ENCODE measurements at regions not wholly inside any gene's neighbourhood (a gene's known extent, or its start where the extent isn't known, plus 50 kb on each side); places are given as distances from the start of the nearest gene placed in this dataset.

DNA sequence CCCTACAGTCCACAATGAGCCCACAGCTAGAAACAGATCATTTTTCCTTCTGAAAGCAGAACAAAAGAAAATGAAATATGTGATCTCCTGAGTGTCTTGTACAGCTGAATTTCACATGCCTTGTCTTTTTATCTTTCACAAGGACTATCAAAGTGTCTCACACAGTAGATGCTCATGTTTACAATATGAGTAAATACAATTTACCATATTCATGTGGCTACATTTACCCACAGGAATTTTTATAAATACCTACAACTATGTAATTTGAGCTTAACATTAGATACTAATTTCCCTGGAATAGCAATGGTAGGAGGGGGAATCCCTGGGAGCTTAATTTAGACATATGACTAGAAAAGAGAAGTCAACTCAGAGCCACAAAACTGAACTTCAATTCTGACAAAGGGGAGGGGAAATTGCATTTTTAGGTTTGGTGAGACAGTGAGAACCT lies 186.2 kb downstream of the MACC1 start:
- H3K4me2 ChIP-seq: peak overlapping the region in 3 of 11 experiments; percentile 49 to 74 (median 54); a peak in 6 of 22 replicates
- no peak for TF ChIP-seq Cebpa-rat (IDR thresholded peaks at IDR 0.05)
- H3K27me3 ChIP-seq: no peaks in the 10 kb centered on the region
- no peaks in the 10 kb centered on the region for H3K36me3 ChIP-seq
- peak overlapping the region in 1 of 11 experiments; percentile 12; a peak in 1 of 22 replicates for H3K27ac ChIP-seq
- H3K9me3 ChIP-seq (replicated peaks in 1 of 11): no peaks in the 10 kb centered on the region
- peaks cover 0 to 46% (median 0%) of the 10 kb centered on the region in 10 experiments; a peak in 7 of 20 replicates for H3K4me1 ChIP-seq
- 0 out of 22 replicates have a peak overlapping the region, but pooled peaks of 1 of the 11 experiments have one; percentile 25 for H3K9ac ChIP-seq
- H3K4me3 ChIP-seq: no peak overlapping the region
- no peaks in the 10 kb centered on the region for H4K20me1 ChIP-seq

DNA sequence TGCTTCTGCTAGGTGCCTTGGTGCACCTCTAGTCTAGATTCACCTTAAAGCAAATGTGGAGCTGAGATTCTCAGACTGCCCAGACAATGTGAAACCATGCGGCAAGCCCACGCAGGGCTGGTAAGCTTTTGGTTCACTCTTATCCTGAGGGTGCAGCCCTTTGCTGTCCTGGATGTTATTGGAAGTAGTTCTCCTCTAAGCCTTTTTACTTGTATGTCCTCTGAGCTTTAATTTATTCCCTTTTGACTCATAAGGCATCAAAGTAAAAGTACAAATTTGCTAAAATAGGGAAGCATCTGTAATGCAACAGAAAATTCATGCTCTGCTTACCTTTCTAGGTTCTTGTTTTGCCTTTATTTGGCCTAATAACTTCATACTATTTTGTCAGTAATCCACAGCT lies 186.8 kb downstream of the MACC1 start:
- H3K36me3 ChIP-seq: no peaks in the 10 kb centered on the region
- 0 out of 22 replicates have a peak overlapping the region, but pooled peaks of 1 of the 11 experiments have one; percentile 12 for H3K27ac ChIP-seq
- peak overlapping the region in 3 of 11 experiments; percentile 49 to 74 (median 54); a peak in 5 of 22 replicates for H3K4me2 ChIP-seq
- no peak for TF ChIP-seq Cebpa-rat (IDR thresholded peaks at IDR 0.05)
- H3K27me3 ChIP-seq: no peaks in the 10 kb centered on the region
- H3K9ac ChIP-seq: no peak overlapping the region
- H3K4me1 ChIP-seq: peaks cover 0 to 46% (median 0%) of the 10 kb centered on the region in 10 experiments; a peak in 7 of 20 replicates
- H3K4me3 ChIP-seq: no peak overlapping the region
- H4K20me1 ChIP-seq: no peaks in the 10 kb centered on the region
- no peaks in the 10 kb centered on the region for H3K9me3 ChIP-seq (replicated peaks in 1 of 11)

DNA sequence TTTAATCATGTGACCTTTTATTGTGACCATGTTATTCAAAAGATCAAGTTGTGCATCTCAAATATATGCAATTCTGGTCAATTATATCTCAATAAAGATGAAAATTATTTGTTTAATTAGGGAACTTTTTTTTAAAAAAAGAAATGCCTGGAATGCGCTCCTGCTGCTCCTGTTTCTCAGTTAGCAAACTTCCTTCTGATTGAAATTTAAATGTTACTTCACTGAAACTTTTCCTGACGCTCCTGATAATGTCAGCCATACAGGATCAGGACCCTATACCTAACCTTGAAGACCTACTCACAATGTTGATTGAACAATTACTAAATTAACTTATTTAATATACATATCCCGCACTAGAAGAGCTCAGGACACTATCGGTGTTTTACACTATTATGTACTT lies 190.4 kb downstream of the MACC1 start:
- no peaks in the 10 kb centered on the region for H3K36me3 ChIP-seq
- H3K27me3 ChIP-seq: no peaks in the 10 kb centered on the region
- no peak overlapping the region for H3K4me3 ChIP-seq
- H3K9ac ChIP-seq: no peak overlapping the region
- H3K4me2 ChIP-seq: no peak overlapping the region
- no peak for TF ChIP-seq Cebpa-rat (IDR thresholded peaks at IDR 0.05)
- H3K4me1 ChIP-seq: peaks cover 2 to 30% (median 10%) of the 10 kb centered on the region in 10 experiments; a peak in 18 of 20 replicates
- H3K27ac ChIP-seq: no peak overlapping the region
- H3K9me3 ChIP-seq (replicated peaks in 1 of 11): no peaks in the 10 kb centered on the region
- H4K20me1 ChIP-seq: no peaks in the 10 kb centered on the region

DNA sequence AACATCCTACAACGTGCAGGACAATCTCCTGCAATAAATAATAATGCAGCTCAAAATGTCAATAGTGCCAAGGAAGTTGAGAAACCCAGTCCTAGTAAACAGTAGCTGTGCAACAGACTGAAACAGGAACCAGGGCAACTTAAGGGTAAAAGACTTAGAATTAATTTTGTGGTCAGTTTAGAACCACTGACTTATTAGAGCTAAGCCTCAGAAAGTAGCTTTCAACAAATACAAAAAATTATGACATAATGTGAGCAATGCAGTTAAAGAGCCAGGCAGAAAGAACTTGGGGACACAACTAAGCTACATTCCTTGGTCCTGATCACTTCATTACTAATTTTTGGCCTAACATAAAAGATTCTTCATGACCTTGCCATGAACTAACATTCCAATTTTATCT lies 195.4 kb downstream of the MACC1 start:
- no peak for TF ChIP-seq Cebpa-rat (IDR thresholded peaks at IDR 0.05)
- Histone ChIP-seq H3K27me3 (no peaks in the 10 kb centered on the region), H3K9ac (peak overlapping the region in 1 of 11 experiments; percentile 5; a peak in 1 of 22 replicates), H3K36me3 (no peaks in the 10 kb centered on the region), H3K27ac (peak overlapping the region in 9 of 11 experiments; percentile 0 to 51 (median 46); a peak in 12 of 22 replicates), H4K20me1 (no peaks in the 10 kb centered on the region), H3K9me3 (replicated peaks in 1 of 11) (peaks cover 0 to 14% (median 5%) of the 10 kb centered on the region in 11 experiments; a peak in 7 of 22 replicates), H3K4me2 (peak overlapping the region; percentile 24 to 74 (median 41); a peak in 21 of 22 replicates), H3K4me1 (peaks cover 16 to 38% (median 27%) of the 10 kb centered on the region in 10 experiments; a peak in 19 of 20 replicates), H3K4me3 (no peak overlapping the region)

DNA sequence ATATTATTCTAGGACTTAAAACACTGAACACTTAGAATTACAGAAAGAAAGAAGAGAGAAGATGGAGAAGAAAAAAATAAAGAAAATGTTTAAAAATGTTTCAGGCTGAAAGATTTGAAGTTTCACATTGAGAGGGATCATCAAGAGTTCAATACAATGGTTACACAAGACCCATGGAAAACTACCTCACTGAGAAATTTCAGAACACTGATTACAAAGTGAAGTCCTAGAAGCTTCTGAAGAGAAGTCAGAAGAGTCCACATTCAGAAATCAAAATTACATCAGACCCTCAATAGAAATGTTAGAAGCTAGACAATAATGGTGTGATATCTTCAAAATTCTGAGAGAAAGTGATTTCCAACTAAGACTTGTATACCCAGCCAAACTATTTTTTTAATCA lies 196.1 kb downstream of the MACC1 start:
- H3K36me3 ChIP-seq: no peaks in the 10 kb centered on the region
- peak overlapping the region in 8 of 11 experiments; percentile 24 to 74 (median 42); a peak in 9 of 22 replicates for H3K4me2 ChIP-seq
- peaks cover 0 to 14% (median 5%) of the 10 kb centered on the region in 11 experiments; a peak in 7 of 22 replicates for H3K9me3 ChIP-seq (replicated peaks in 1 of 11)
- H3K4me3 ChIP-seq: no peak overlapping the region
- H4K20me1 ChIP-seq: no peaks in the 10 kb centered on the region
- peaks cover 16 to 38% (median 27%) of the 10 kb centered on the region in 10 experiments; a peak in 19 of 20 replicates for H3K4me1 ChIP-seq
- H3K27me3 ChIP-seq: no peaks in the 10 kb centered on the region
- peak overlapping the region in 1 of 11 experiments; percentile 5; a peak in 1 of 22 replicates for H3K9ac ChIP-seq
- H3K27ac ChIP-seq: peak overlapping the region in 8 of 11 experiments; percentile 31 to 51 (median 47); a peak in 15 of 22 replicates
- no peak for TF ChIP-seq Cebpa-rat (IDR thresholded peaks at IDR 0.05)

DNA sequence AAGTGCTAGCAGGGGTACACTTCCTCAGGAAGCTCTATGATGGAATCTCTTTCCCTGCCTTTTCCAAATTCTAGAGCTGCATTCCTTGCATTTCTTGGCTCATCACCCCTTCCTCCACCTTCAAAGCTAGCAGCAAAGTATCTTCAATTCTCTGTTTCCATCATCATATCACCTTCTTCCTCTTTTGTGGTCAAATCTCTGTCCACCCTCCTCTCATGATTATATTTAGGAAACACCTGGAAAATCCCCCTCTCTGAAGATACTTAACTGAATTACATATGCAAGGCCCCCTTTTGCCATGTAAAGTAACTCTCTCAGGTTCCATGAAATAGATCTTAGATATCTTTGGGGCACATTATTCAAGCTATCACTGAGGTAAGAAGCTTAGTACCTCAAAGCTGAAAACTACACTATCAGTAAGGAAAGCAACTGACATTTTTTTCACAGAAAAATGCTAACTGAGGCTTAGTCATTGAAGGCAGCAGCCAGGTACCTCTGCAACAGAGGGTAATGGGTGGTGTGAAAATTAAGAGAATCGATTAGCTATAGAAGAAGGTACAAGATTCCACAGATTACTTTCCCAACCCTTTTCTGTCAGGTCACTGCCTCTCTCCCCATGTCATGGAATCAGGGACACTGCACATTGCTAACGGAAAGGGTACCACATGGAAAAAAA lies 197.3 kb downstream of the MACC1 start:
- H3K9me3 ChIP-seq (replicated peaks in 1 of 11): peaks cover 0 to 14% (median 5%) of the 10 kb centered on the region in 11 experiments; a peak in 7 of 22 replicates

DNA sequence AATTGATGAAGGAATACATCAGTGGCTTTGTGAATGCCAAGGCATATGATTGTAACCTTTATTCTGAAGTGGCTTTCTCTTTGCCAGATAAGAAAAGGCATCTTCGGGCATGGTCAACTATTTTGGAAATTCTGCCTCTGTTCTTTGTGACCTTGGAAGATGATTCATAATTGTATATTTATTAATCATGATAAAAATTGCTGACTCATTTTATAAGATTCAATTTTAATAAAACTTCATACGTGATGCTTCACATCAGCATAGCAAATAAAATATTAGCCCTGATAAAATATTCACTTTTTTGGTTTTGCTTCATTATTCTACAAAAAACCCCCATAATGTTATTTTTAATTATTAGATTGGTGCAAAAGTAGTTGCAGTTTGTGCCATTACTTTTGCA lies 200.5 kb downstream of the MACC1 start:
- Histone ChIP-seq H3K9me3 (replicated peaks in 1 of 11) (peaks cover 0 to 14% (median 5%) of the 10 kb centered on the region in 11 experiments; a peak in 7 of 22 replicates), H4K20me1 (no peaks in the 10 kb centered on the region), H3K4me1 (peaks cover 13 to 40% (median 26%) of the 10 kb centered on the region in 10 experiments; a peak in 19 of 20 replicates), H3K4me2 (no peak overlapping the region), H3K36me3 (no peaks in the 10 kb centered on the region), H3K27me3 (no peaks in the 10 kb centered on the region), H3K4me3 (no peak overlapping the region), H3K9ac (no peak overlapping the region), H3K27ac (no peak overlapping the region)
- no peak for TF ChIP-seq Cebpa-rat (IDR thresholded peaks at IDR 0.05)

More for the DNA sequence above, 197.3 kb downstream of the MACC1 start:
- H3K9ac ChIP-seq: no peak overlapping the region
- no peak overlapping the region for H3K4me3 ChIP-seq
- H3K27me3 ChIP-seq: no peaks in the 10 kb centered on the region
- no peaks in the 10 kb centered on the region for H3K36me3 ChIP-seq
- peak overlapping the region; percentile 27 to 57 (median 41); a peak in 21 of 22 replicates for H3K4me2 ChIP-seq
- peak overlapping the region in 6 of 11 experiments; percentile 4 to 34 (median 14); a peak in 5 of 22 replicates for H3K27ac ChIP-seq
- H4K20me1 ChIP-seq: no peaks in the 10 kb centered on the region
- peaks cover 16 to 38% (median 27%) of the 10 kb centered on the region in 10 experiments; a peak in 19 of 20 replicates for H3K4me1 ChIP-seq
- no peak for TF ChIP-seq Cebpa-rat (IDR thresholded peaks at IDR 0.05)

DNA sequence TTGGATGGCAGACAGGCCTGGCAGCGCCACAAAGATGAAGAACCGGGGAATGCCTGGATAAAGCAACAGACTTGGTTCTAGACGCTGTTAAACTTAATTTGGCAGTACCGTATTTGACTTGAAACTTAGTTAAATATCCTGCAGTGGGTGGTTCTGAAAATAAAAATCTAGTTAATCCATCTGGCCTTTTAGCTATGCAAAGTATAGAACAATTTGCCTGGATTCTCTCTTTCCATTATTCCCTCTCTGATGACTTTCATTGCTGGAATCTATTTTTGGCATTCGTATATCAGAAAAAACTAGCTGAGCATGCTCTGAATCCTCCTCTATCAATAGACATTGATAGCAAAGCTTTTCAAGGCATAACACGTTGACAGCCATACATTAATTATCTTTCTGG lies 203.6 kb downstream of the MACC1 start:
- H3K4me1 ChIP-seq: peaks cover 0 to 16% (median 8%) of the 10 kb centered on the region in 10 experiments; a peak in 11 of 20 replicates
- H3K27me3 ChIP-seq: no peaks in the 10 kb centered on the region
- no peak overlapping the region for H3K9ac ChIP-seq
- no peaks in the 10 kb centered on the region for H4K20me1 ChIP-seq
- H3K9me3 ChIP-seq (replicated peaks in 1 of 11): no peaks in the 10 kb centered on the region
- no peak overlapping the region for H3K4me3 ChIP-seq
- H3K36me3 ChIP-seq: no peaks in the 10 kb centered on the region
- no peak for TF ChIP-seq Cebpa-rat (IDR thresholded peaks at IDR 0.05)
- no peak overlapping the region for H3K27ac ChIP-seq
- H3K4me2 ChIP-seq: peak overlapping the region in 8 of 11 experiments; percentile 3 to 54 (median 32); a peak in 10 of 22 replicates

DNA sequence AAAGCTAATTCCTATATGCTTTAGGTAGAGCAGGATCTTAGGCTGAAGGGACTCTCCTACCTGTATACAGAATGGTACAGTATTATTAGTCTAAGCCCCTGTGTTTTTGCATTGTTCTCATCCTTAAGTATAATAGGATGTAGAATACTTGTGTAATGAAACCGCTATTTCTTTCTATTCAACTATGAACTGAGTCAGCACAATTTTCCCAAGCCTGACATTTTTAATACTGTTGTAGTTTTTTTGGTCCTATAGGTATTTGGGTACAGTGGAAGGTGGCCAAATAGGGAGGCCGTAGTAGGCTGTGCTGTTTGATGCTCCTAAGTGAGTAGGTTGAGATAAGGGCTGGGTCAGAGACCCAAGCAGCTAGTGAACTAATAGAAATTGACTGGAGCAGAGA lies 205.1 kb downstream of the MACC1 start:
- H4K20me1 ChIP-seq: no peaks in the 10 kb centered on the region
- 0 out of 22 replicates have a peak overlapping the region, but pooled peaks of 1 of the 11 experiments have one; percentile 27 for H3K4me2 ChIP-seq
- no peaks in the 10 kb centered on the region for H3K27me3 ChIP-seq
- no peak overlapping the region for H3K9ac ChIP-seq
- no peak overlapping the region for H3K4me3 ChIP-seq
- no peak overlapping the region for H3K27ac ChIP-seq
- peaks cover 0 to 16% (median 8%) of the 10 kb centered on the region in 10 experiments; a peak in 11 of 20 replicates for H3K4me1 ChIP-seq
- TF ChIP-seq Cebpa-rat (IDR thresholded peaks at IDR 0.05): no peak
- no peaks in the 10 kb centered on the region for H3K36me3 ChIP-seq
- H3K9me3 ChIP-seq (replicated peaks in 1 of 11): no peaks in the 10 kb centered on the region

All from BLaER1 treated with 17β-estradiol and CSF1 and Interleukin-3, amounts not matched to agents 10 nM and 100 nM (cell line).